Esophagus muscularis mucosa (tissue), 4 donors: ENCODE measurements at regions not wholly inside any gene's neighbourhood (a gene's known extent, or its start where the extent isn't known, plus 50 kb on each side); places are given as distances from the start of the nearest gene placed in this dataset.

ENCODE experiments used
- EP300 ChIP-seq: sonication (generic); formaldehyde crosslinking; IDR thresholded peaks from one replicate; pipeline ENCODE4 v1.6.1; 2017; ENCODE audit warnings: antibody characterized with exemption
- POLR2A ChIP-seq: fragments of 450-650 bp; IDR thresholded peaks from one replicate; pipeline ENCODE4 v1.6.1; 2017; ENCODE audit warnings: antibody characterized with exemption, moderate library complexity, mild to moderate bottlenecking, low read depth
- POLR2AphosphoS5 ChIP-seq, 2 donors: sonication (generic); formaldehyde crosslinking; IDR thresholded peaks; one replicate each; pipeline ENCODE4 v1.6.1; 2017; ENCODE audit warnings: antibody characterized with exemption in 2 of 2
- TF ChIP-seq, protein P1 (sequence below), 3 experiments: fragments of 200-600 bp in 2 of 3; fragments of 450-650 bp in 1 of 3; sonication (generic) in 2 of 3; IDR thresholded peaks; one replicate each; pipeline ENCODE4 v1.5.1; 2017 to 2019; ENCODE audit warnings: antibody characterized with exemption in 3 of 3, mild to moderate bottlenecking in 2 of 3, moderate library complexity in 1 of 3

GRCh38 chr14:85087201-85087600, 442.7 kb upstream of the FLRT2 start:
- TF ChIP-seq, protein P1, sequence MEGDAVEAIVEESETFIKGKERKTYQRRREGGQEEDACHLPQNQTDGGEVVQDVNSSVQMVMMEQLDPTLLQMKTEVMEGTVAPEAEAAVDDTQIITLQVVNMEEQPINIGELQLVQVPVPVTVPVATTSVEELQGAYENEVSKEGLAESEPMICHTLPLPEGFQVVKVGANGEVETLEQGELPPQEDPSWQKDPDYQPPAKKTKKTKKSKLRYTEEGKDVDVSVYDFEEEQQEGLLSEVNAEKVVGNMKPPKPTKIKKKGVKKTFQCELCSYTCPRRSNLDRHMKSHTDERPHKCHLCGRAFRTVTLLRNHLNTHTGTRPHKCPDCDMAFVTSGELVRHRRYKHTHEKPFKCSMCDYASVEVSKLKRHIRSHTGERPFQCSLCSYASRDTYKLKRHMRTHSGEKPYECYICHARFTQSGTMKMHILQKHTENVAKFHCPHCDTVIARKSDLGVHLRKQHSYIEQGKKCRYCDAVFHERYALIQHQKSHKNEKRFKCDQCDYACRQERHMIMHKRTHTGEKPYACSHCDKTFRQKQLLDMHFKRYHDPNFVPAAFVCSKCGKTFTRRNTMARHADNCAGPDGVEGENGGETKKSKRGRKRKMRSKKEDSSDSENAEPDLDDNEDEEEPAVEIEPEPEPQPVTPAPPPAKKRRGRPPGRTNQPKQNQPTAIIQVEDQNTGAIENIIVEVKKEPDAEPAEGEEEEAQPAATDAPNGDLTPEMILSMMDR (IDR thresholded peaks at IDR 0.05), result no peak
- TF ChIP-seq POLR2A (no peak), EP300 (no peak), POLR2AphosphoS5 (IDR thresholded peaks at IDR 0.05) (no peak)
